Activated CD4-positive, alpha-beta T cell treated with anti-CD3 and anti-CD28 coated beads for 24 hours (primary cell): ENCODE measurements at regions not wholly inside any gene's neighbourhood (a gene's known extent, or its start where the extent isn't known, plus 50 kb on each side); places are given as distances from the start of the nearest gene placed in this dataset.
"Not testable (repeated sequence)": the region's sequence is repeated elsewhere in the genome, so short reads cannot be mapped to it uniquely, and the experiment has no call there.

Source experiments
- DNase-seq, 2 donors: peaks; one replicate each; pipeline ENCODE4 v3.0.0-alpha.2; 2020; ENCODE audit warnings: low read depth in 2 of 2

DNA sequence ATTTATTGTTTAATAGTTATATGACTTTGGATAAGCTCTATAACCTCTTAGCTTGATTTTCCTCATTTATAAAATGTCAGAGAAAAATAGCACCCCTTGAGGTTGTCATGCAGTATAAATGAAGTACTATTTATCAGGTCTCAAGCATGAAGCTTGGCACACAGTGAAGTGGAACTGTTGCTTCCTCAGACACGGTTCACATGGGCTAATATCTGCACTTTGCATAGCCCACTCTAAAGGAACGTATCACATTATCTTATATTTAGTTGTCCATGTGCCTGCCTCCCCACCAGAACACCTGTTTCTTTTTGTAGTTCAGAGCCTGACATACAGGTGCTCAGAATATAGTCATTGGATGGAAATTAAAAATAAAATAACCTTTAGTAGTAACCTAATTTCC lies 273.7 kb downstream of the SOX2 start:
- no peak for DNase-seq

DNA sequence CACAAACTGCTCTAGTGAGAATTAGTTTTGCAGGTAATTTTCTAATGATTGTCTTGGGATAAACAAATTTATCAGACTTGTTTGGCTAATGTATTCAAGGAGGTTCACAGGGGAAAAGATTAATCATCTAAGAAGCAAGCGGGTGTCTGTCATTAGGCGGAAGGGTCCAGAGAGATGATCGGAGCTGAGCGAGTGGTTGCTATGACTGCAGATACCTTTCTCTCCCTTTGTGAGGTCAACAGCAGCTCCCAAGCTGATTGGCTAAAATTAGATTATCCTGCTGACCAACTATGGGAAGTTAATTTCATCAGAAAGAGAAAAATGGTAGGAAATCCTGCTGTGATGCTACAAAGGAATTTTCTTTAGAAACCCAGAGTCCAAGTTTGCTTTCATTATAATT lies 276.0 kb downstream of the SOX2 start:
- no peak for DNase-seq

DNA sequence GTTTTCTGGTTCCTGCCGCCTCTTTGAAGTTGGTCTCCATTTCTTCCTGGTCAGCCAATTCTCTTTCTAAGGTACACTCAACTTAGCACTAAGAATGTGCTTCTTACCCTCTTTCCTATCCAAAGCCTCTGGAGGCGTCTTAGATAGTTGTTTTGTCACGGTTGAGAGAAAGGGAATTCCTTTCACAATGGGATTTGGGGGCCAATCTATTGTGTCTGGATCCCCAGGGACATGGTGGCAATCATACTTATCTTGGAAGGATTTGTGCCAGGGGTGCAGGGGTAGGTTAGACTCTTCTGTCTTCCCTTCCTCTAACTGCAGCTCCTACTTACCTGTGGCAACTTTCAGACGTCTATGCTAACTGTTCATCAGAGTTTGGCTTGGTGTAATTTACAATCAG lies 287.1 kb downstream of the SOX2 start:
- no peak for DNase-seq

DNA sequence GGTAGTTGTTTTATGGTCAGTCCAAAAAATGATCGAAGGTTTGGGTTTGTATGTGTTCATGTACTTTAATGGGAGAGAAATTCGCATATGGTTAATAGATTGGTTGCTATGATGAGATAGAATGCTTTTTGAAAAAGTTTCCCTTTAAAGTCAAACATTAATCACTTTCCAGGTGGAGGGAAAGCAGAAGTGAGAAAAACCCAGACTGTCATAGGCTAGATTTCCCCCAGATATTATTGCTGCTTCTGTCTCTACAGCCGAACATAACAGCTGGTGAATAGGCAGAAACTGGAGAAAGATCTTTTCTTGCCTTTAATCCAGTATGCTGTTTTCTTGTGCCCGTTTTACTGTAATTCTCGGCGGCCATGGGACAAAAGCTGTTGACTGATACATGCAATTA lies 287.6 kb downstream of the SOX2 start:
- no peak for DNase-seq

DNA sequence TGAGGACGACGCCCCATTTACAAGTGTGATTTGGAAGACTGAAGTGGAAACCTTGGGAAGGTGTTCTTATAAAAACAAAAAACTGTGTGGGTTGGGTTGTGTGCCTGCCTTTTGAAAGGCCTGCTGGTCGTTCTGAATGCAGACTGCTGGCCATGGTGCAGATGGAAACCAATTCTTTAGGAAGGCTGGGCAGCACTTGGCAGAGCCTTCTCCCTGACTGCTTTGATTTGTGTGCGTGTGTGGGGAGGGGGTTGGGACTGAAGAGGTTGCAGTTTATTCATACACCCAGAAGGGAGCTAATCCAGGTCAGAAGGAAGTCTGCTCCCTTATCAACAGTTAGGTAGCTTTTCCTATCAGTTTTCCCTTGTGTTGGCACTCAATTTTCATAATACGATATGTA lies 288.7 kb downstream of the SOX2 start:
- no peak for DNase-seq

DNA sequence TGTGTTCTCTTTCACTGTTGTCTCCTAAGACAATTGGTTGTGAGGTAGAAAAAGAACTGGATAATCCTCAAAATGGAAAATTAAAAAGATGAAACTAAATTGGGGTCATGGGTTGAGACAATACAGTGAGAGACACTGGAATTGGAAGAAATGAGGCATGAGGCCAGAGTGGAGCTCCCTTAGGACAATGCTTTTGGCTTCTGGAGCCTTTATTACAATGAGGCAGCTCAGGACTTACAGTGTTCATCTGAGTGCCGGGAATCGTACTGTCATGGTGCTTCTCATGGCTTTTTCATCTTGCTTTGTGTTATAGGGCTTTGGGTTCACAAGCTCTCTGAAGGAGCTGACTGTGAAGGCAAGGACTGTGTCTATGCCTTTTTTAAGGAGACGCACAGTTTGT lies 293.5 kb downstream of the SOX2 start:
- no peak for DNase-seq

DNA sequence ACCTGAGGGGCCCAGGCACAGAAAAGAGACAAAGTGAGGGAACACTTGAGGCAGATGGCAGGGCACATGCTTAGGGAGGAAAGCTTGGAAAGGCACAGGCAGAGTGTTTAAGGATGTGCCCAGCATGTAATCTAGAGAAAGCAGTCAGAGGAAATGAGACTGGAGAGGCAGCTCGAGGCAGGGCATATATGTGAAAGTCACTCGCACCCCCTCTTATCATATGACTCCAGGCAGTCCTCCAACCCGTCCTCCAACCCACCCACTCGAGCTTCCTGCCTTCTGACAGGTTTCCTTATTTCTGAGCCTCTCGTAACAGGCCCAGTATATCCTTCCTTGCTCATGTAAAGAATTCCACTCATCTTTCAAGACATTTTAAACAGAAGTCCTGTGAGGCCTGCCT lies 294.0 kb downstream of the SOX2 start:
- no peak for DNase-seq

DNA sequence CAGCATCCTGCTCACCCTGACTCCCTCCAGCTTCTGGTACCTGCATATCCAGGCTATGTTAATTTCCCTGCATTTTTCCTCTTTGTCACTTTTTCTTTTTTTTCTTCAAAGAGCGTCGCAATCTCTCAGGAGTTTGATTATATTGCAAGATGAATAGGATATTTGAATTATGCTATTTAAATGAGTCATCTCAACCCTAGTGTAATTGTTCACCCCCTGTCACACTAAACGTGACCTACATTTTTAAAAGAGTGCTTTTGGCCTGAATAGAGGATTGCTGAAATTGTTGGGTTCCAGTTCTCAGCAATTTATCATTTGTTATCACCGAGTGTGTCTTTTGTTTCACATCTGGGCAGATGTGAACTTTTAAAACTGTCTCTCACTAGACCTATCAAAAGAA lies 294.7 kb downstream of the SOX2 start:
- no peak for DNase-seq

DNA sequence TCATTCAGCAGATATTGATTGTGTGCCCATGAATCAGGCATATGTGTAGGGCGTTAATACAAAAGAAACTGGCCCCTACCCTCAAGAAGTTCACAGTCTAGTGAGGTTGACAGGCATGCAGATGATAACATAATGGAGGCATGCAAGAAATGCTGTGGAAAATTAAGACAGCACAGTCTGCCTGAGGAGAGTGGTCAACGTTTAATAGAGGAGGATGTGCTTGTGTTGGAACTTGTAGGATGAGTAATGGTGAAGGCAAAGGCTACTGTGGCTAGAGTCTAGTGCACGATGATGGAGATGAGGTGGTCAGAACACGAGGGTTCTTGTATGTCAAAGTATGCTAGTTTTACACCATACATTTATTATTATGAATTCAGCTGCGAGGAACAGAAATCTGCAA lies 295.7 kb downstream of the SOX2 start:
- no peak for DNase-seq

DNA sequence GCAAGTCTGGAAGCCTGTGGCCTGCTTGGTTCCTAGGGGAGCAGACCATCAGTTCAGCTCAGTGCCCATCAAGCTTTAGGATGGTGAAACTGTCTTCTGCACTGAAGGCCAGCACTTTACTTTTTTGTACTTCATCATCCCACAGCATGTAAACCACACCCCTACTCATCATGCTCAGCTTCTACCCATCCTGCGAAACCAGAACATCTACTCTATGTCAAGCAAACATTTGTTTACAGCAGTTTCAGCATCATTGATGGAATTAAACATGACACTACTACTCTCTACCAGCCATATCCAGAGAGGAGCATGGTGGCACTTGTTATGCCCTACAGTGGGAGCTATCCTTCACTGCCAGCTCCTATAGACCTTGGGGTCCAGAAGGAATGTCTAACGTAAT lies 306.6 kb downstream of the SOX2 start:
- DNase-seq, result no peak

DNA sequence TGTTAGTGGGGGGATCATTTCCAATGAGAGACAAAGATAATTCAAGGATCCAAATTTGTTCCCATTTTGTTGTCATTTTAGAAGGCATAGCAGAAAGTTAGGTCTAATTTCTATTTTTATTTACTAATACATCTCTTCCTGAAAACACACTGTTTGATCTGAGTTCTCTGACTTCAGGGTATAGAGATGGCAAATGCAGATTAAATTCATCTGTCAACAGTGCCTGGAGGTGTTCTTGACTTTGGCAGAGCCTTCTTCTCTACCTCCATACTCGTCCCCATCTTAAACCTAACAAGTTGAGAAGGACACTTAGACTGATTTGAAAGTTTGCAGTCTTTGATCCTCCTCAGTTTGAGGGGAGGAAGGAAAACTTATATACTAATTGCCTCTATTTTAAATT lies 308.2 kb downstream of the SOX2 start:
- no peak for DNase-seq

DNA sequence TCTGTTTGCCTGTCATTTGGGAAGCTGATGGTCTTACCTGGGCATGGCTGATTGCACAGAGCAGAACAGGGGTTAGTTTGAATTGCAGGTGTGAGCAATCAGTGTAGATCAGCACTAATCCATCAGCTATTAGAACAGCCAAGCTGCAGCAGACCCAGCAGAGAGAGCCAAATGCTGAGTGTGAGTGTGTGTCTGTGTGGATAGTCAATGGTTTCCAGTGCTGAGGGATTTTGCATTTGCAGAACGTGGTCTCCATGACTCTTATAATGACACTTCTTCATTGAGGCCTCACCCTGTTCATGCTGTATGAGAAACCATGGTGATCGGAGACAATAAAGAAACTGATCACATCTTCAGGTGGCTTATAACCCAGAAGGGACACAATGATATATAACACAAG lies 312.1 kb downstream of the SOX2 start:
- no peak for DNase-seq

DNA sequence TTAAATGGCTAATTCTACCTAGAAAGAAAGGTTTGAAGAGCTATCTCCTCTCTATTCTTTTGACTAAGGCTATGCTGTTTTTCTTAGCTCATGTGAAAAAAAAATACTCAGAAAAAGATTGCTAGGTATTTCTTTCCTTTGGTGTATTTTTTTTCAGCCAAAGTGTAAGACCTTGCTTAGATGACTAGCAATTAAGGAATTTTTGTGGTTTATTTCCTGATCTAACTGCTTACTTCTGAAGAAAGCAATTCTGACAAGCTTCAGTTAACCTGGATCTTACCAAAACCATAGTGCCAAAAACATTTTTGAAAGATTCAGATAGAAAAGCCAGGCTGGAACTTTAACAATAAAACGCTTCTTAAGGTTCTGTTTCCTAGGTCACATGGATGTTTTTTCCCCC lies 315.6 kb downstream of the SOX2 start:
- DNase-seq, result no peak

DNA sequence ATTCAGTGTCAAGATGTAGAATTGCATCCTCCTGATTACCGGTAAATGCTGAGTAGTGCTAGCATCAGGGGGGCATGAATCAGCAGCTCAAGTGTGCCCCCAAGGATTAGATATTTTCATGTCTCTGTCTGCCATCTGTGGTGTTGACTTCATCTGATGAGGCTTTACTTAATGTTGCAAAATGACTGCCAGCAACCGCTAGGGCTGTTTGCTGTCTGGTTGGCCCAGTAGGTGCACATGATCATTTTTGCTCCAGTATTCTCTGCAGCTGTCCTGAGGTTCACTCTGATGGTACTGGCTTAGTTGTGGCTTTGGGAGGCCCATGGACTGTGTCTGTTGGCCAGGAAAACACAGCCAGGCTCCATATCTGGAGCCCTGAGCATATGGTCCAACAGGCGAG lies 316.4 kb downstream of the SOX2 start:
- no peak for DNase-seq

DNA sequence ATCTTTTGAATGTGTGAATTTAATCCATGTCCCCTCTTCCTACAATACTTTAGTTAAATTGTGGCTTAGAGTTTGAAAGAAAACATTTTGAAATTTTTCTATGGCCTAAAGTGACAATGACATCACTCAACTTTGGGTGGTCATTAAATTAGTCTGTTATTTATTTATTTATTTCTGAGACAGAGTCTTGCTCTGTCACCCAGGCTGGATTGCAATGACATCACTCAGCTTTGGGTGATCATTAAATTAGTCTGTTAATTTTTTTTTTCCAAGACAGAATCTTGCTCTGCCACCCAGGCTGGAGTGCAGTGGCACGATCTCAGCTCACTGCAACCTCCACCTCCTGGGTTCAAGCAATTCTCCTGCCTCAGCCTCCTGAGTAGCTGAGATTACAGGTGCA lies 322.5 kb downstream of the SOX2 start:
- not testable (repeated sequence) for DNase-seq

DNA sequence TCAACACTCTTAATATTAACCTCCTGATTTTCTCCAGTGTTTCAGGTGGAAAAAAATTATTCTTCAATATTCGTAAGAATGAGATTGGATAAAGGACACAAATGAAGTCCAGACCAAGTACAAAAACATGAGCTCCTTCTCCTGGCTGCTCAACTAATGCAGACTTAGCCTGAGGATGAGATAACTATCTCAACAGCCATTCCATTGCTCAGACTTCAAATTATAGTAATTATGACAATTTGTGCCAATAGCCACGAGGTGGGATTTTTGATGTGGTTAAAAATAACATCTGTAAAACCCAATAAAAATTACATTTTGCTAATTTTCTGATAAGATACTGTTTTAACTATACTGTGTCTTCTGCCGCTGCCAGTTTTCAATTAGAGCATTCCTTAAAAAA lies 323.6 kb downstream of the SOX2 start:
- DNase-seq, result no peak

DNA sequence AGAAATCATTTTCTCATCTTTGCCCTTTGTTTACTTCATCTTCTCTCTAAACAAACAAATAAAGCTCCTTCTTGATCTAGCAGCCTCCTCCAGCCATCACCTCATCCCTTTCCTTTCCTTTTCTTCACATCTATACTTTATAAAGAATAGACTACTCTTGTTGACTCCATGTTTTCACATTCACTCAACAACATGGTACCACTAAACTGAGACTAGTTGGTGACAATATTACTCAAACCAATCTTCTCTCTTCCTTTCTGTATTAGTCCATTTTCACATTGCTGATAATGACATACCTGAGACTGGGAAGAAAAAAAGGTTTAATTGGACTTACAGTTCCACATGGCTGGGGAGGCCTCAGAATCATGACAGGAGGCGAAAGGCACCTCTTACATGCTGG lies 324.7 kb downstream of the SOX2 start:
- no peak for DNase-seq

DNA sequence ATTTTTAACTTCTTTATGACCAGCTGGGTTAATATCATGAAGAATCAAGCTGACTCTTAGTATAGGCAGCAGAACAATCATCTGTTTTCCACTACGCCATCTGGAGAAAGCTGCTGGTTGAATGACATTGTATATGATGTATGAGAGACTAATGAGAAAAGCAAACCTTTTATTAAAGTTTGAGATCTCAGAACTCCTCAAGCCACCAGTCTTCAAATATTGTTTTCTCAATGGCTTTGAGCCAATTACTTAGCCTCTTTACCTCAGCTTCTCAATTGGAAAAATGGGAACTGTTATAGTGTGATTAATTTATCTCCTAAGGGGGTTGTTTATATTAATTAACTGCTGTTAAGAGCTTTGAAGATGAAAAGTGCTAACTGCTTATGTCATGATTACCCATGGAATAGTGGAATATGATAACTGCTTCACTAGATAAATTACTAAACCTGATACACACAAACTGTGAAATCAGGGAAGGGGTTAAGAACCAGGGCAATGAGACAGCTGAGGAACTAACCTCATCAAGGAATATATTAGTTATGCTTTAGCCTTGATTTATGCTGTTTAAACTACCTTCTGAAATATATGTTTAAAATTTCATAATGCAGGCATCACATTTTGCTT lies 330.1 kb downstream of the SOX2 start:
- no peak for DNase-seq

DNA sequence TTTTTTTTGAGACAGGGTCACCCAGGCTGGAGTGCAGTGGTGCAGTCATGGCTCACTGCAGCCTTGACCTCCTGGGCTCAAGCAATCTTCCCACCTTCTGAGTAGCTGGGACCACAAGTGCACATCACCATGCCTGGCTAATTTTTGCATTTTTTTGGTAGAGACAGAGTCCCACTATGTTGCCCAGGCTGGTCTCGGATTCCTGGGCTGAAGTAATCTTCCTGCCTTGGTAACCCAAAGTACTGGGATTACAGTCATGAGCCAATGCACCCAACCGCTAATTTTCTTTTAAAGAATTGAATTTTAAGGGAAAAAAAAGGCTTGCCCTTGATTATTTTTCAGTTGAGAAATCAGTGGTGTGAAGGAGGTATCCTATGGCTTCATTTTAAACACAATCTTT lies 334.0 kb downstream of the SOX2 start:
- no peak for DNase-seq

DNA sequence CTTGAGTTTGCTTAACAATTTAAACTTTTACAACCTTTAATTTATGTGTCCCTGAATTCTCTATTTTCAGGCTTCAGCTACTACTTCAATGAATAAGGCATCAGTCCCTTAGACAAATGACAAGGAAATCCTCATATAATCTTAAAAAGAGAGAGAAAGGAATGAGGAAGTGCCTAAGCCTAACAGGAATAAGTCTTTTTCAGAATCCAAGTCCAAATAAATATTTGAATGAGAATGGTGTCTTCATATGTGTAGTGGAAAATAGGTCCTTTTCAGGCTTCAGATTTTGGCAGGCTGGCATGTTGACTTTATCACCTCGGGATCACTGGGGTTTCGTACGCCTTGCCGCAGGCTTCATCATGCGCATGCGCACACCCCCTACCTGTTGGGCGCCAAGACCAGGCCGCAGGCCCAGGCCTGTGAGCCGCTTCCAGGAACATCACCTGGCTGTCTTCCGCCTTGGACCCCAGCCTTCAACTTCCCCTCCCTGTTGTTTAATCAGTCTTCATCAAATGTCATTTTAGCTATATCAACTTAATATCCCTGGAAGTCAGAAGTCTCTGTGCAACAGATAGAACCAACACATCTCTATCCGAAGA lies 334.5 kb downstream of the SOX2 start:
- no peak for DNase-seq

DNA sequence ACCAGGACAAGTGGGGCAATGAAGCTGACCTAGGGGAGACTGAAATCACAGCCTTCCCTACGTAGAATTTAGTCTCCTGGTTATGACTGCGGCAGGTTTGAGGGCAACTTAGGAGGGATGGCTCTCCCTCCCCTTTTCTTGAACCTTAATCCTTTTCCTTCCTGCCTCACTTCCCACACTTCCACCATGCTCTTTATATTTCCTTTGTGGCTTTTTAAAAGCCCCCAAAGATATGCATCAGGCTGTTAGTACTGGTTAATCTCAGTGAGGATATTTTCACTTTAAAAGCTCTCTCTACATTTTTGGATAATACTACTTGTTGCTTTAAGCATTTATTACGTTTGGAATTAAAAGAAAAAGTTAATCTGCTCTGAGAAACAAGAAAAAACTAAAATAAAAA lies 339.2 kb downstream of the SOX2 start:
- DNase-seq, result no peak

DNA sequence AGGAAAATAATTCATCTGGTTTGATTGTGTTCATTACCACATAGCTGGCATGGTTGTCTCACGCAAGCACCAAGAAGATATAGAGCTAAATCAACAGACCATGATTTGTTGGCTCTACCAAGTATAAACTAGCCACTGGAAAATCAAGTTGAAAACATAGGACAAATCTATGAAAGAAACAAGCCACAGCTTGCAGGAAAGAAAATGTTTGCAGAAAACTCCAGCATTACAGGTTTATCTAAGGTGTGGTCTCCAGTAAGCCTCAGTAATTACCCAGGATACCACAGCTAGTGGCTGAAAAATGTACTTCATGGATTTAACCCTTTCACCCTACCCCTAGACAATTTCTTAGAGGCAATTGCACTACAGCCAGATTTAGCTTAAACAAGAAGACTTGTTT lies 340.6 kb downstream of the SOX2 start:
- DNase-seq, result no peak

DNA sequence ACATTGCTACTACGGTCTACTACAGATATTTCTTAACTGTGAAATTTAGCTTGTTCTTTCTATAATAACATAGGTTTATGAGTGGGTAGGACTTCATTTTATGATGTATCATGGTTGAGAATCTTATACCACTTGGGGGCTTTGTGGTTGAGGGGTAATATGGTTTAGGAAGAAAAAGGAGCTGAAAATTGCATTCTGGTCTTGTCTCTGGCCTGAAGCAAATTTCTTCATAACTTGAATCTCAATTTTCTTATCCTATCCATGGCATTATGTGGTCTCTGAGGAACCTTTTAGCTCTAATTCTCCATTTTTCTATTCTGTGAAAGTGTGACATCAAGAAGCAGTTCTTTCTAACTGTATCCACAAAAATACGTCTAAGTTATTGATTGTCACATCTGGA lies 341.0 kb downstream of the SOX2 start:
- no peak for DNase-seq

DNA sequence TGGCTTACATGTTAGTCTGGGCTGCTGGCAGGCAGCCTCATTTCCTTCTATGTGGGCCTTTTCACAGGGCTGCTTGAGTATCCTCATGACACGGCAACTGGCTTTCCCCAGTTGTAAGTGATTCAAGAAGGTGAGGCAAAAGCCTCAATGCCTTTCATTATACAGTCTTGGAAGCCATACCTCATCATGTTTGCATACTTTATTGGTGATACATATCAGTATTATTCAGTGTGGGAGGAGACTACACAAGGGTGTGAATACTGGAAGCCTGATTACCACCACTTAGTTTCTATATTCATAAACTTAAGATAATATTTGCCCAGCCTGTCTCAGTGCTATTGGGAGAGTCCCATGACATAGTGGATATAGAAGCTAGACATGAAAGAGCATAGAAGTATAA lies 346.8 kb downstream of the SOX2 start:
- DNase-seq, result no peak
